Choroid plexus epithelial cell (primary cell): ENCODE measurements at regions not wholly inside any gene's neighbourhood (a gene's known extent, or its start where the extent isn't known, plus 50 kb on each side); places are given as distances from the start of the nearest gene placed in this dataset.

Experiments used
- DNase-seq: peaks from one replicate; pipeline ENCODE4 v3.0.0-alpha.2; 2010; ENCODE audit warnings: low read depth
- H3K4me3 ChIP-seq: 2 replicates; pipeline ENCODE4 v1.5.1; 2011; ENCODE audit warnings: low read depth, mild to moderate bottlenecking, control low read depth, low read length, moderate library complexity
- TF ChIP-seq, protein P1 (sequence below): conservative IDR thresholded peaks from 2 replicates; pipeline ENCODE4 v1.5.1; 2011; ENCODE audit warnings: low read depth, mild to moderate bottlenecking, control low read depth, inconsistent platforms, low read length, moderate library complexity

DNA sequence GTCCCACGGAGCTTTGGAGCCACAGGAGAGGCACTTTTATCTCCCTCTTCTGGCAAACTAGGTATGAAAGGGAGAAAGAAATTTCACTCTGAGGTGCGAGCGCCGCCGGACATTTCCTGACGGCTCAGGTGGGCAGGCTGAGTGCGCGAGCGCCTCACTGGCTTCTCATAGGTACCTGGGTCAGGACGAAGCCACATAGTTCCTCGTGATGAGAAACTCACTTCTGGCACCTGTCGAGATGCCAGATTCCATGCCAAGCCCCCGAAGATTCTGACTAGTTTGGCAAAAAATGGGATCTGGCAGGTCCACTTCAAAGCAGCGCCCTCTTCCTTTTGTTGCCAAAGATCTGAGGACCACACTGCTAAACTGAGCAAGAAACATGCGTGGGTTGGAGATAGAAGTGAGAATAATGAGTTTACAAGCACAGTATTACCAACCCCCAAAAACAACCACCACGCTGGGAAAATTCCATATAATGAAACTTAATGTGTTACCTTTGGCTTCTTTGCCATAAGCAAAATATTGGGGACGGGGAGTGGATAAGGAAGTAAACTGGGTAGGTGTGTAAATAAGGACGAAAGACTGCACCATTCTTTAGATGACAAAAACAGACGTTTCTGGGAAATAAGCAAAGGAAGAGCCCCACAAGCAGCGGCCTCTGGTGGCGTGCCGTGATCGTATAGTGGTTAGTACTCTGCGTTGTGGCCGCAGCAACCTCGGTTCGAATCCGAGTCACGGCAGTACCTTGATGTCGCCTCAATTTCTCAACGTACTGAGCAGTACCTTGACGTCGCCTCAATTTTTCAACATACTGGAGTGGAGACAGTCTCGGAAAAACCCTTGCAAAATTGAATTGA lies 89.8 kb upstream of the PRSS16 start:
- DNase-seq: peak; percentile 74
- TF ChIP-seq, protein P1, sequence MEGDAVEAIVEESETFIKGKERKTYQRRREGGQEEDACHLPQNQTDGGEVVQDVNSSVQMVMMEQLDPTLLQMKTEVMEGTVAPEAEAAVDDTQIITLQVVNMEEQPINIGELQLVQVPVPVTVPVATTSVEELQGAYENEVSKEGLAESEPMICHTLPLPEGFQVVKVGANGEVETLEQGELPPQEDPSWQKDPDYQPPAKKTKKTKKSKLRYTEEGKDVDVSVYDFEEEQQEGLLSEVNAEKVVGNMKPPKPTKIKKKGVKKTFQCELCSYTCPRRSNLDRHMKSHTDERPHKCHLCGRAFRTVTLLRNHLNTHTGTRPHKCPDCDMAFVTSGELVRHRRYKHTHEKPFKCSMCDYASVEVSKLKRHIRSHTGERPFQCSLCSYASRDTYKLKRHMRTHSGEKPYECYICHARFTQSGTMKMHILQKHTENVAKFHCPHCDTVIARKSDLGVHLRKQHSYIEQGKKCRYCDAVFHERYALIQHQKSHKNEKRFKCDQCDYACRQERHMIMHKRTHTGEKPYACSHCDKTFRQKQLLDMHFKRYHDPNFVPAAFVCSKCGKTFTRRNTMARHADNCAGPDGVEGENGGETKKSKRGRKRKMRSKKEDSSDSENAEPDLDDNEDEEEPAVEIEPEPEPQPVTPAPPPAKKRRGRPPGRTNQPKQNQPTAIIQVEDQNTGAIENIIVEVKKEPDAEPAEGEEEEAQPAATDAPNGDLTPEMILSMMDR: peak; percentile 71
- peak overlapping the region; percentile 57 for H3K4me3 ChIP-seq

DNA sequence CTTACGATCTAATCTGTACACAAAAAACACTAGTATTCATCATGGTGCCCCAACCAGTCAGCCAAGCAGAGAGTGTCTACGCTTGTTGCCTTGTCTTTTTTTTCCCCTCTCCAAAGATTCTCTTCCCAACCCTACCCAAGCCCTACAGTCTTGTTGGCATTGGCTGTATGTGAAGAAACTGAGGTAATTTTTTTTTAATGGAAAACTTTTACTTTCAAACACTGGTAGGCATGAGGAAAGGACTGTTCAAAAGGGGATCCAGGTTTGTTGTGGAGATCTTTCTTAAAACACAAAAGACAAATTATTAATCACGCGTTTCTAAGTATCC lies 89.2 kb upstream of the PRSS16 start:
- TF ChIP-seq, protein P1: no peak
- no peak for DNase-seq
- H3K4me3 ChIP-seq: no peak overlapping the region

DNA sequence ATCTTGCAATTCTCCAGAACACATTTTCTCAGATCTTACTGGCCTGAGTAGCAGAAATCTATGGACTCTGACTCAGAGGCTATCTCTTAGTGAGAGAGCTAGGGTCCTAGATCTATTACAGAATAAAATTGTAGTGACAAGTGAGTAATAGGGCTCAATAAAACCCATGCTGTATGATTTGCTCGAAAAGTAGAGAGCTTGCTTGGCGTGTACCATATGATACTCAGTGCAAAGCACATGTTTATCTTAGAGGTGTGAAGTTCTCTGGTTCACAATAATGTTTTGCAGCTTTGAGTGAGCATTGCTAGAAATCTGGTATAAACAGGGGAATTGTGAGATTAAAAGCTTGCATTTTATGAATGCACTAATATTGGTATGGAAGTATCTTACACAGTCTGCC lies 87.8 kb upstream of the PRSS16 start:
- TF ChIP-seq, protein P1: no peak
- no peak for DNase-seq
- H3K4me3 ChIP-seq: no peak overlapping the region

DNA sequence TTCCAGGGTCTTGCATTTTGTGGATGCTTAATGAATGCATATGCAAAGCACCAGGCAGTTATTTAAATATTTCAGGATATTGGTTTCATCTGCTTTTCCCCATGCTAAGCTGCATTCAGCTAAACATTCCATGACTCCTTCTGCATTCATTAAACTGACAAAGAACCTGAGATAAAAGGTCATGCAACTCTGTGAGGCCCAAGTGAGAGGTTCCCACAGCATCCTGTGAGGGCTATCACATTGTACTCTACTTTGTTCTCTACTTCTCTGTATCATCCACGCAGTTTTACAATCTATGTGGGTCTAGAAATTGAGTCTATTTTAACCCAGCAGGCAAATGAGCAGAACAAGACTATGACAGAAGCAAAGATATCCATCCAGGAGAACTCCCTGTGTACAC lies 86.4 kb upstream of the PRSS16 start:
- H3K4me3 ChIP-seq: no peak overlapping the region
- TF ChIP-seq, protein P1: no peak
- DNase-seq: no peak

DNA sequence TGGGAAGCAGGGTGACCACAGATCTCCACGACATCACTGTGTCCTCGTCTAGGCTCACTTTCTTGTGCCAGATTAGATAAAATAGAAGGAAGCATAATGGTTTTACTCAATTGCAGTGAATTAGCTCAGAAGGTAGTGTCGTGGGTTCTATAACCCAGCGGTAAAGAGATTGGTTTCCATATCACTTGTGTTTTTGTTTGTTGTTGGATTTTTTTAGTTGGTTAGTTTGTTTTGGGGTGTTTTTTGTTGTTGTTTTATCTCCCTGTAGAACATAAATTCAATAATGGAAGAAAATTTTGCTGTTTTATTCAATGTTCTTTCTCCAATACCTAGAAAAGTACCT lies 85.9 kb upstream of the PRSS16 start:
- no peak overlapping the region for H3K4me3 ChIP-seq
- TF ChIP-seq, protein P1: no peak
- DNase-seq: no peak

DNA sequence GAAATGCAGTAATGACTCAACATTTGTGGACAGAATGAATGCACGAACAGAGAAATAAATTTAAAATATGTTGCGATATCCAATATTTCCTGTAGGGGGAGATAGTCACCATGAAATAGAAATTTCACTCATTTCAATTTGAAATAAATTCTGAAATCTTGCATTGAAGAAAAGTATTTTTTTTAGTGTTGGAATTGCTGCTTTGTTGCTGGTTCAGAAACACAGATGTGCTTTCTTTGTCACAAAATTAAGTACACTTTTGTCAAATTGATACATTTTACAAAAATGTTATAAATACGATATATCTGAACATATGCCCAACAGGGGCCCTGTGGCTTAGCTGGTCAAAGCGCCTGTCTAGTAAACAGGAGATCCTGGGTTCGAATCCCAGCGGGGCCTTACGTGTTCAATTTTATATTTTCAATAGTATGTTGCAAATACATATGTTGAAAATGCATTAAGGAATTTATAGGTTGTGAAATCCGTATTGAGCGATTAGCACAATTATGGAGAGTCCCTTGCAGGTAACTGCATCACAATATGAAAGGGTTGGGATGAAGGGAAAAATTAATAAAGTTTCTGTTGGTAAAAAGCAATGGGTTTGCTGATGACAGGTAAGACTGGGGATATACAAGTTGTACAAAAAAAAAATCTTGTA lies 85.4 kb upstream of the PRSS16 start:
- TF ChIP-seq, protein P1: peak; percentile 55
- peak; percentile 70 for DNase-seq
- no peak overlapping the region for H3K4me3 ChIP-seq

DNA sequence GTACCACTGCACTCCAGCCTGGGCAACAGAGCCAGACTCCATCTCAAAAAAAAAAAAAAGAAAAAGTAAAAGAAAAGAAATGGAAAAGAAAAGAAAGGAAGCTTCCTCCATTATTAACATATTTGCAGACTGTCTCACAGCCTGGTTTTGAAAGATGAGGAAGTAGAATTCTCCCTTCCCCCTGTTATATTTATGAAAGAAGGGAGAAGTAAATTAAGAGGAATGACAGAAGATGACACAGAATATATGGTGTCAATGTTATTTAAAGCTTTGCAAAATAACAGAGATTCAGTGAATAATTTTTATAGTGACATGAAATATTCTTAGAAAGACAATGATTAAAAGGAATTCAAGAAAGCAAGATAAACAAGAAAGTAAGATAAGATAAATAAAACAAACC lies 83.7 kb upstream of the PRSS16 start:
- TF ChIP-seq, protein P1: no peak
- no peak overlapping the region for H3K4me3 ChIP-seq
- no peak for DNase-seq
